ENCODE measurements at regions not wholly inside any gene's neighbourhood (a gene's known extent, or its start where the extent isn't known, plus 50 kb on each side); places are given as distances from the start of the nearest gene placed in this dataset.
A peak's percentile ranks its signal among the peaks of the same experiment; 100 is the strongest.

DNA sequence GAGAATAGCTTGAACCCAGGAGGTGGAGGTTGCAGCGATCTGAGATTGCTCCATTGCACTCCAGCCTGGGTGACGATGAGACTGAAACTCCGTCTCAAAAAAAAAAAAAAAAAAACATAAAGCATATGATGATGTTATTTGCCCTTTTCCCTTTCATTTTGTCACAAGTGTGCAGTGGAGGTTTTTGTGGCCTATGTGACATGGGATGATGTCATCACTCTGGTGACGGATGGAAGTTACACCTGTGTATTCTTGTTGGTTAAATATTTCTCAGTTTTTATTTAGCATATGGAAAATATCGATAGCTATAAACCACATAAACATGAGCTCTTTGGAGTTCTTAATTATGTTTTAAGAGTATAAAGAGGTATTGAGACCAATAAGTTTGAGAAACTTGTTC lies 71.8 kb upstream of the EMX2 start:
- Histone ChIP-seq H2BK12ac (ENCODE audit: low read length) (no peak overlapping the region), H3K18ac (ENCODE audit: low read length) (no peak overlapping the region), H3K79me1 (ENCODE audit: low read length) (no peaks in the 10 kb centered on the region), H3K9ac (ENCODE audit: low read length) (no peak overlapping the region), H3K27me3 (ENCODE audit: insufficient read depth, low read length) (no peaks in the 10 kb centered on the region), H2AFZ (ENCODE audit: insufficient read depth, low read length, poor library complexity) (no peak overlapping the region), H3K4me1 (ENCODE audit: control insufficient read depth in 1 of 2, insufficient read depth in 2 of 2, low read length in 2 of 2) (no peaks in the 10 kb centered on the region), H2BK5ac (ENCODE audit: low read depth, low read length, poor library complexity) (no peak overlapping the region), H4K91ac (ENCODE audit: low read depth, low read length) (no peak overlapping the region), H3K4ac (ENCODE audit: low read depth, low read length) (no peak overlapping the region), H3K4me2 (ENCODE audit: low read length) (no peak overlapping the region), H3K4me3 (ENCODE audit: low read depth, low read length) (no peak overlapping the region), H3K79me2 (ENCODE audit: control insufficient read depth, insufficient read depth, low read length, poor library complexity) (no peaks in the 10 kb centered on the region), H3K9me3 (ENCODE audit: insufficient read depth, low read depth, low read length) (peaks cover 1% of the 10 kb centered on the region), H4K12ac (ENCODE audit: low read depth, low read length) (no peak overlapping the region), H2AK5ac (ENCODE audit: low read length) (no peak overlapping the region), H2BK120ac (ENCODE audit: insufficient read depth, low read length, poor library complexity) (no peak overlapping the region), H4K8ac (ENCODE audit: low read depth, low read length) (no peak overlapping the region), H3K27ac (ENCODE audit: low read depth, low read length) (no peak overlapping the region), H3K14ac (ENCODE audit: low read length) (no peak overlapping the region), H3K36me3 (ENCODE audit: control insufficient read depth in 1 of 2, insufficient read depth in 2 of 2, low read length in 2 of 2) (no peaks in the 10 kb centered on the region), H3K23ac (ENCODE audit: low read length) (no peak overlapping the region)
- no peak for DNase-seq
- no CpG with 5 or more reads among the region's 5 CpGs for WGBS (ENCODE audit: extremely low coverage, insufficient coverage, insufficient read length)

DNA sequence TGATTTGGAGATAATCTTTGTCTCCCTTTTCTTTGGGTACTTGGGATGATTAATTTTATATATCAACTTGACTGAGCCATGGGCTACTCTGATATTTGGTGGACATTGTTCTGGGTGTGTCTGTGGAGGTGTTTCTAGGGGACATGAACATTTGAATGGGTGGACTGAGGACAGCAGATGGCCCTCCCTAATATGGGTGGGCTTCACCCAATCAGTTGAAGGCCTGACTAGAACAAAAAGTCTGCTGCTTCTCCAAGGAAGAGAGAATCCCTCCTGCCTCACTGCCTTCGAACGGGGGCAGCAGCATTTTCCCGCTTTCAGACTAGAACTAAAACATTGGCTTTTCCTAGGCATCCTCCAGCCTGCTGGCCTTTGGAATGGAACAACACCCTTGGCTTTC lies 73.9 kb upstream of the EMX2 start:
- Histone ChIP-seq H3K4me1 (ENCODE audit: control insufficient read depth in 1 of 2, insufficient read depth in 2 of 2, low read length in 2 of 2) (no peaks in the 10 kb centered on the region), H2AK5ac (ENCODE audit: low read length) (no peak overlapping the region), H3K79me1 (ENCODE audit: low read length) (no peaks in the 10 kb centered on the region), H3K79me2 (ENCODE audit: control insufficient read depth, insufficient read depth, low read length, poor library complexity) (no peaks in the 10 kb centered on the region), H2BK120ac (ENCODE audit: insufficient read depth, low read length, poor library complexity) (no peak overlapping the region), H3K9me3 (ENCODE audit: insufficient read depth, low read depth, low read length) (peaks cover 1% of the 10 kb centered on the region), H3K27me3 (ENCODE audit: insufficient read depth, low read length) (no peaks in the 10 kb centered on the region), H3K4me3 (ENCODE audit: low read depth, low read length) (no peak overlapping the region), H2BK12ac (ENCODE audit: low read length) (no peak overlapping the region), H4K91ac (ENCODE audit: low read depth, low read length) (no peak overlapping the region), H3K27ac (ENCODE audit: low read depth, low read length) (no peak overlapping the region), H3K4ac (ENCODE audit: low read depth, low read length) (no peak overlapping the region), H3K36me3 (ENCODE audit: control insufficient read depth in 1 of 2, insufficient read depth in 2 of 2, low read length in 2 of 2) (no peaks in the 10 kb centered on the region), H2BK5ac (ENCODE audit: low read depth, low read length, poor library complexity) (no peak overlapping the region), H3K4me2 (ENCODE audit: low read length) (no peak overlapping the region), H3K18ac (ENCODE audit: low read length) (no peak overlapping the region), H3K9ac (ENCODE audit: low read length) (no peak overlapping the region), H4K8ac (ENCODE audit: low read depth, low read length) (no peak overlapping the region), H4K12ac (ENCODE audit: low read depth, low read length) (no peak overlapping the region), H3K23ac (ENCODE audit: low read length) (no peak overlapping the region), H3K14ac (ENCODE audit: low read length) (no peak overlapping the region), H2AFZ (ENCODE audit: insufficient read depth, low read length, poor library complexity) (no peak overlapping the region)
- WGBS (ENCODE audit: extremely low coverage, insufficient coverage, insufficient read length) = no CpG with 5 or more reads among the region's 3 CpGs
- no peak for DNase-seq

DNA sequence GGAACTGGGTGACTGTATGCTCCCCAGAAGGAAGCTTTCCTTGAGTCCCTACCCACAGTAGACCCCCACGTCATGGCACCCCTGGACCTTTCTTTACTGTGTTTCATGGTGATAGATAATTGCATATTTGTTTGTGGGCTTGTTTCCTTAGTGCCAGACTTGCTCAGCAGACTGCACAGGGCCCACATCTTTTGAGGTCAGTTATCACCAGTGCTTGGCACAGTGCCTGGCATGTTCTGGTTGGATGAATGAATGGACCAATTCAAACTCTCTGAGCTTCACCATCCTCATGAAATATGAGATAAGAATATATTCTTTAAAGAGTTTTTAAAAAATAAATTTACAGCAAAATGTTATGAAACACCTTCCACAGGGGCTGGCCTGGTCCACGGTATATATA lies 78.4 kb upstream of the EMX2 start:
- H3K23ac ChIP-seq (ENCODE audit: low read length) = no peak overlapping the region
- no peak overlapping the region for H3K18ac ChIP-seq (ENCODE audit: low read length)
- no peak overlapping the region for H2BK5ac ChIP-seq (ENCODE audit: low read depth, low read length, poor library complexity)
- no peaks in the 10 kb centered on the region for H3K36me3 ChIP-seq (ENCODE audit: control insufficient read depth in 1 of 2, insufficient read depth in 2 of 2, low read length in 2 of 2)
- H3K4ac ChIP-seq (ENCODE audit: low read depth, low read length) = no peak overlapping the region
- H4K12ac ChIP-seq (ENCODE audit: low read depth, low read length) = no peak overlapping the region
- WGBS (ENCODE audit: extremely low coverage, insufficient coverage, insufficient read length) = no CpG with 5 or more reads among the region's 2 CpGs
- no peaks in the 10 kb centered on the region for H3K27me3 ChIP-seq (ENCODE audit: insufficient read depth, low read length)
- peaks cover 6 to 10% of the 10 kb centered on the region in 2 experiments for H3K4me1 ChIP-seq (ENCODE audit: control insufficient read depth in 1 of 2, insufficient read depth in 2 of 2, low read length in 2 of 2)
- H3K4me3 ChIP-seq (ENCODE audit: low read depth, low read length) = no peak overlapping the region
- no peak overlapping the region for H3K9ac ChIP-seq (ENCODE audit: low read length)
- H3K9me3 ChIP-seq (ENCODE audit: insufficient read depth, low read depth, low read length) = peaks cover 5% of the 10 kb centered on the region
- no peak overlapping the region for H4K8ac ChIP-seq (ENCODE audit: low read depth, low read length)
- DNase-seq = no peak
- H2AK5ac ChIP-seq (ENCODE audit: low read length) = no peak overlapping the region
- H3K27ac ChIP-seq (ENCODE audit: low read depth, low read length) = no peak overlapping the region
- H3K4me2 ChIP-seq (ENCODE audit: low read length) = no peak overlapping the region
- no peak overlapping the region for H2BK12ac ChIP-seq (ENCODE audit: low read length)
- H3K79me2 ChIP-seq (ENCODE audit: control insufficient read depth, insufficient read depth, low read length, poor library complexity) = no peaks in the 10 kb centered on the region
- no peaks in the 10 kb centered on the region for H3K79me1 ChIP-seq (ENCODE audit: low read length)
- H4K91ac ChIP-seq (ENCODE audit: low read depth, low read length) = no peak overlapping the region
- H3K14ac ChIP-seq (ENCODE audit: low read length) = no peak overlapping the region
- no peak overlapping the region for H2BK120ac ChIP-seq (ENCODE audit: insufficient read depth, low read length, poor library complexity)
- no peak overlapping the region for H2AFZ ChIP-seq (ENCODE audit: insufficient read depth, low read length, poor library complexity)

DNA sequence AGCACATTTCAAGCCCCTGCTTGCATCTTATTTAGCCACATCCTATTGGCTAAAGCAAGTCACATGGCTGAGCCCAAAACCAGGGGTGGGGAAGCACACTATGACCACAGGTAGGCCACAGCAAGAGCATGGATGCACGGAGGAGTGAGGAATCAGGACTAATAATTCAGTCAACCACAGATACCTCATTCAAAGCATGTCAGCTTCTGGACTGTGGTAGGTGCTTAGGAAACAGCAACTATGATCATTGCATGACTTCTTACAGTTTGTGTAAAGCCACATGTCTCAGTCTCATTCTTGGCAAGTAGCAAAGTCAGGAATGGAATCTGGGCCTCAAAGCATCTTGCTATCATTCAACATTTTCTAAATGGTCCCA lies 79.0 kb upstream of the EMX2 start:
- no peak overlapping the region for H4K12ac ChIP-seq (ENCODE audit: low read depth, low read length)
- peaks cover 5% of the 10 kb centered on the region for H3K9me3 ChIP-seq (ENCODE audit: insufficient read depth, low read depth, low read length)
- H3K14ac ChIP-seq (ENCODE audit: low read length) = no peak overlapping the region
- H3K36me3 ChIP-seq (ENCODE audit: control insufficient read depth in 1 of 2, insufficient read depth in 2 of 2, low read length in 2 of 2) = no peaks in the 10 kb centered on the region
- H3K4me1 ChIP-seq (ENCODE audit: control insufficient read depth in 1 of 2, insufficient read depth in 2 of 2, low read length in 2 of 2) = peaks cover 6 to 10% of the 10 kb centered on the region in 2 experiments
- peak overlapping the region; percentile 85 for H3K23ac ChIP-seq (ENCODE audit: low read length)
- no peaks in the 10 kb centered on the region for H3K27me3 ChIP-seq (ENCODE audit: insufficient read depth, low read length)
- no CpG with 5 or more reads among the region's 1 CpG for WGBS (ENCODE audit: extremely low coverage, insufficient coverage, insufficient read length)
- H2AK5ac ChIP-seq (ENCODE audit: low read length) = no peak overlapping the region
- no peaks in the 10 kb centered on the region for H3K79me1 ChIP-seq (ENCODE audit: low read length)
- no peak for DNase-seq
- H3K4me3 ChIP-seq (ENCODE audit: low read depth, low read length) = no peak overlapping the region
- no peak overlapping the region for H3K18ac ChIP-seq (ENCODE audit: low read length)
- H3K9ac ChIP-seq (ENCODE audit: low read length) = no peak overlapping the region
- no peak overlapping the region for H4K8ac ChIP-seq (ENCODE audit: low read depth, low read length)
- no peak overlapping the region for H2BK5ac ChIP-seq (ENCODE audit: low read depth, low read length, poor library complexity)
- H4K91ac ChIP-seq (ENCODE audit: low read depth, low read length) = no peak overlapping the region
- no peak overlapping the region for H2BK120ac ChIP-seq (ENCODE audit: insufficient read depth, low read length, poor library complexity)
- H3K4me2 ChIP-seq (ENCODE audit: low read length) = no peak overlapping the region
- no peak overlapping the region for H3K27ac ChIP-seq (ENCODE audit: low read depth, low read length)
- no peak overlapping the region for H2AFZ ChIP-seq (ENCODE audit: insufficient read depth, low read length, poor library complexity)
- H3K4ac ChIP-seq (ENCODE audit: low read depth, low read length) = no peak overlapping the region
- H3K79me2 ChIP-seq (ENCODE audit: control insufficient read depth, insufficient read depth, low read length, poor library complexity) = no peaks in the 10 kb centered on the region
- H2BK12ac ChIP-seq (ENCODE audit: low read length) = no peak overlapping the region

All from trophoblast cell (in vitro differentiated cells and primary cell).